Endothelial cell of umbilical vein (primary cell): ENCODE measurements at regions not wholly inside any gene's neighbourhood (a gene's known extent, or its start where the extent isn't known, plus 50 kb on each side); places are given as distances from the start of the nearest gene placed in this dataset.

ENCODE experiments used
- BruUV-seq: library from RNA; stranded (reverse); fragments of 400-500 nt; replicated peaks from 2 replicates; lab custom pipeline; 2021; lab: Mats Ljungman, UMichigan
- CTCF ChIA-PET: fragments of 300-600, 350-600 bp; sonication (Branson Sonifier 250); formaldehyde crosslinking; loops from one replicate; lab custom pipeline; 2021; ENCODE audit warnings: antibody characterized with exemption, inconsistent platforms; lab: Charles Lee
- POLR2A ChIA-PET: fragments of 300-600, 350-600 bp; sonication (Branson Sonifier 250); formaldehyde crosslinking; loops from one replicate; lab custom pipeline; 2021; ENCODE audit warnings: antibody characterized with exemption, inconsistent platforms; lab: Charles Lee
- DNase-seq: peaks from one replicate; pipeline ENCODE4 v3.0.0-alpha.2; 2011; ENCODE audit warnings: low read depth, low spot score
- FAIRE-seq: peaks from 2 replicates; lab custom pipeline; 2011; peaks lifted over from hg19 to GRCh38; lab: Jason Lieb, UNC
- H2AFZ ChIP-seq: 2 replicates; pipeline ENCODE4 v1.6.0; 2012; ENCODE audit warnings: low read depth, low read length, control low read depth, inconsistent platforms
- H3K27ac ChIP-seq: 2 replicates; pipeline ENCODE4 v1.5.1; 2011; ENCODE audit warnings: low read depth, mild to moderate bottlenecking, control low read depth, low read length, moderate library complexity; ENCODE audit not compliant: insufficient read depth
- H3K27me3 ChIP-seq, 2 experiments: 2 replicates each; pipeline versions ENCODE4 v1.6.0 to v1.6.1; 2011; ENCODE audit warnings: low read length in 2 of 2, mixed read lengths in 1 of 2; ENCODE audit not compliant: control insufficient read depth in 2 of 2, insufficient read depth in 2 of 2
- H3K36me3 ChIP-seq, 2 experiments: 2 replicates in 1 of 2; 3 replicates in 1 of 2; pipeline ENCODE4 v1.5.1; 2011; ENCODE audit warnings: low read length in 2 of 2, mild to moderate bottlenecking in 1 of 2, moderate library complexity in 1 of 2; ENCODE audit not compliant: control insufficient read depth in 2 of 2, insufficient read depth in 2 of 2; ENCODE audit errors: extremely low read depth in 1 of 2
- H3K4me1 ChIP-seq: 3 replicates; pipeline ENCODE4 v1.5.1; 2011; ENCODE audit warnings: mild to moderate bottlenecking, low read length; ENCODE audit not compliant: control insufficient read depth, insufficient read depth; ENCODE audit errors: extremely low read depth
- H3K4me2 ChIP-seq: 2 replicates; pipeline ENCODE4 v1.6.1; 2011; ENCODE audit warnings: low read length, control low read depth, mixed read lengths; ENCODE audit not compliant: insufficient read depth
- H3K4me3 ChIP-seq, 3 experiments: fragments of 200-600 bp in 1 of 3; sonication (generic), shearing (Covaris generic) in 1 of 3; replicated peaks in 1 of 3; 2 replicates each; pipeline ENCODE4 v1.5.1; 2011 to 2016; ENCODE audit warnings: control low read depth in 3 of 3, low read length in 3 of 3, mild to moderate bottlenecking in 2 of 3, inconsistent platforms in 1 of 3, low read depth in 1 of 3, moderate library complexity in 1 of 3; ENCODE audit not compliant: insufficient read depth in 1 of 3
- H3K79me2 ChIP-seq: 2 replicates; pipeline ENCODE4 v1.6.0; 2012; ENCODE audit warnings: low read length, inconsistent platforms; ENCODE audit not compliant: control insufficient read depth, insufficient read depth
- H3K9ac ChIP-seq: replicated peaks from 2 replicates; pipeline ENCODE3; 2011; ENCODE audit warnings: low read length, control low read depth; ENCODE audit not compliant: insufficient read depth; ENCODE audit errors: extremely low read depth
- H3K9me1 ChIP-seq: replicated peaks from 3 replicates; pipeline ENCODE4 v1.6.0; 2011; ENCODE audit warnings: mild to moderate bottlenecking, low read length; ENCODE audit not compliant: control insufficient read depth, insufficient read depth; ENCODE audit errors: extremely low read depth
- H3K9me3 ChIP-seq: replicated peaks from 2 replicates; pipeline ENCODE4 v1.5.1; 2012; ENCODE audit warnings: low read length, inconsistent platforms; ENCODE audit not compliant: control insufficient read depth, insufficient read depth
- H4K20me1 ChIP-seq: replicated peaks from 2 replicates; pipeline ENCODE3; 2011; ENCODE audit warnings: mild to moderate bottlenecking, low read length; ENCODE audit not compliant: control insufficient read depth, insufficient read depth; ENCODE audit errors: extremely low read depth
- EZH2 ChIP-seq: IDR thresholded peaks from 2 replicates; pipeline ENCODE4 v1.6.1; 2012; ENCODE audit warnings: borderline replicate concordance, low read depth, mild to moderate bottlenecking, moderate library complexity, low read length, inconsistent platforms; ENCODE audit not compliant: severe bottlenecking
- FOS ChIP-seq: IDR thresholded peaks from 2 replicates; pipeline ENCODE4 v1.6.1; 2011; ENCODE audit warnings: mild to moderate bottlenecking, low read length, moderate library complexity, borderline replicate concordance; ENCODE audit not compliant: insufficient read depth
- GATA2 ChIP-seq: IDR thresholded peaks from 2 replicates; pipeline ENCODE4 v1.7.0; 2011; ENCODE audit warnings: low read depth, mild to moderate bottlenecking, moderate library complexity, mixed read lengths, low read length; ENCODE audit not compliant: insufficient read length, insufficient read depth
- JUN ChIP-seq: IDR thresholded peaks from 2 replicates; pipeline ENCODE4 v1.6.1; 2011; ENCODE audit warnings: borderline replicate concordance, low read depth; ENCODE audit not compliant: insufficient read length, insufficient read depth
- MYC ChIP-seq: IDR thresholded peaks from one replicate; pipeline ENCODE4 v1.6.1; 2011; ENCODE audit warnings: mild to moderate bottlenecking, low read depth, low read length
- POLR2A ChIP-seq: IDR thresholded peaks from 2 replicates; pipeline ENCODE4 v1.6.1; 2012; ENCODE audit warnings: low read depth, mild to moderate bottlenecking, control low read depth, low read length
- POLR2AphosphoS5 ChIP-seq: IDR thresholded peaks from 2 replicates; pipeline ENCODE4 v1.6.1; 2012; ENCODE audit warnings: low read depth, mild to moderate bottlenecking, control low read depth, low read length, moderate library complexity; ENCODE audit not compliant: insufficient read depth
- dilution Hi-C: fragments of 300-500 bp; cut with MboI; formaldehyde crosslinking; loops from one replicate; pipeline ENCODE4 v1.15.0; 2019; ENCODE audit warnings: low sequenced_read_pairs; ENCODE audit not compliant: extremely low pct_ligation_motif_present
- intact Hi-C: fragments of 100-400 bp; cut with micrococcal nuclease; formaldehyde crosslinking; loops from one replicate; pipeline ENCODE4 v1.10.0; 2022
- TF ChIP-seq, protein P1 (sequence below), 2 donors: IDR thresholded peaks; 1 replicate in 1 of 2; 2 replicates in 1 of 2; pipeline ENCODE4 v1.5.1; 2011; ENCODE audit warnings: low read length in 2 of 2, mild to moderate bottlenecking in 2 of 2, moderate library complexity in 2 of 2, control low read depth in 1 of 2, inconsistent platforms in 1 of 2, low read depth in 1 of 2; ENCODE audit not compliant: insufficient read depth in 1 of 2; ENCODE audit errors: extremely low read depth in 1 of 2
- TF ChIP-seq, protein P2 (sequence below): IDR thresholded peaks from 2 replicates; pipeline ENCODE4 v1.6.1; 2011; ENCODE audit not compliant: insufficient read depth, insufficient read length

DNA sequence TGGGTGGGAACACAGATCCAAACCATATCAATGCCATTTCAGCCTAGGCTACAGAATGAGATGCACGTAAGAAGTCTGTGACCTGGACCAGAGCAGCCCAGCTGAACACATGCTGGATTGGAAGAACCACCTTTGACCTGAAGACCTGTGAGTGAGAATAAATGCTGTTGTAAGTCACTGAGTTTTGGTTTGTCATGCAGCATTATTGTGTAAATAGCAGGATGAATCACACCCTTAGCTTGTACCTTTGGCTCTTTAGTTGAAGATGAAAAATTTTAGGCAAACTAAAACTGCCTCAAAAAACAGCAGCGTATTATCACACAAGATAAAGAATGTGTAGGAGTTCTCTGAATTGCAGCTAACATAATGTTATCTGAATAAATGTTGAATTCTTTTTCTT is 199.4 kb upstream of the LRIG3 start:
- CTCF ChIA-PET: no interaction called here
- no peak overlapping the region for H3K9ac ChIP-seq

More for the DNA sequence above, 199.4 kb upstream of the LRIG3 start:
- Histone ChIP-seq H3K27me3 (no peaks in the 10 kb centered on the region), H3K36me3 (no peaks in the 10 kb centered on the region), H3K79me2 (no peaks in the 10 kb centered on the region), H3K4me3 (no peak overlapping the region), H3K9me3 (no peaks in the 10 kb centered on the region), H3K9me1 (no peaks in the 10 kb centered on the region), H2AFZ (no peak overlapping the region), H3K27ac (no peak overlapping the region), H4K20me1 (no peaks in the 10 kb centered on the region), H3K4me1 (peaks cover 11% of the 10 kb centered on the region), H3K4me2 (no peak overlapping the region)
- dilution Hi-C loops (no loop called here), intact Hi-C loops (no loop called here)
- DNase-seq (no peak), FAIRE-seq (no peak)
- no TSS peak for BruUV-seq
- POLR2A ChIA-PET: no interaction called here
- TF ChIP-seq POLR2AphosphoS5 (no peak), JUN (no peak), EZH2 (no peak), MYC (no peak), GATA2 (no peak), FOS (no peak), POLR2A (no peak)
- TF ChIP-seq, protein P1, sequence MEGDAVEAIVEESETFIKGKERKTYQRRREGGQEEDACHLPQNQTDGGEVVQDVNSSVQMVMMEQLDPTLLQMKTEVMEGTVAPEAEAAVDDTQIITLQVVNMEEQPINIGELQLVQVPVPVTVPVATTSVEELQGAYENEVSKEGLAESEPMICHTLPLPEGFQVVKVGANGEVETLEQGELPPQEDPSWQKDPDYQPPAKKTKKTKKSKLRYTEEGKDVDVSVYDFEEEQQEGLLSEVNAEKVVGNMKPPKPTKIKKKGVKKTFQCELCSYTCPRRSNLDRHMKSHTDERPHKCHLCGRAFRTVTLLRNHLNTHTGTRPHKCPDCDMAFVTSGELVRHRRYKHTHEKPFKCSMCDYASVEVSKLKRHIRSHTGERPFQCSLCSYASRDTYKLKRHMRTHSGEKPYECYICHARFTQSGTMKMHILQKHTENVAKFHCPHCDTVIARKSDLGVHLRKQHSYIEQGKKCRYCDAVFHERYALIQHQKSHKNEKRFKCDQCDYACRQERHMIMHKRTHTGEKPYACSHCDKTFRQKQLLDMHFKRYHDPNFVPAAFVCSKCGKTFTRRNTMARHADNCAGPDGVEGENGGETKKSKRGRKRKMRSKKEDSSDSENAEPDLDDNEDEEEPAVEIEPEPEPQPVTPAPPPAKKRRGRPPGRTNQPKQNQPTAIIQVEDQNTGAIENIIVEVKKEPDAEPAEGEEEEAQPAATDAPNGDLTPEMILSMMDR (IDR thresholded peaks at IDR 0.05; ENCODE audit: extremely low read depth in 1 of 2, insufficient read depth in 1 of 2, low read depth in 1 of 2, low read length in 2 of 2): no peak
- TF ChIP-seq, protein P2, sequence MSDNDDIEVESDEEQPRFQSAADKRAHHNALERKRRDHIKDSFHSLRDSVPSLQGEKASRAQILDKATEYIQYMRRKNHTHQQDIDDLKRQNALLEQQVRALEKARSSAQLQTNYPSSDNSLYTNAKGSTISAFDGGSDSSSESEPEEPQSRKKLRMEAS: no peak
